ENCODE measurements at regions not wholly inside any gene's neighbourhood (a gene's known extent, or its start where the extent isn't known, plus 50 kb on each side); places are given as distances from the start of the nearest gene placed in this dataset.

- intact Hi-C loops (cut with DNase I; ENCODE audit: low total_unique reads), result no loop called here
- 56 to 86% methylated on average over 3 to 5 of the region's 5 CpGs for WGBS, 2 donors (ENCODE audit: low coverage in 1 of 2)
- no peak overlapping the region for H3K27ac ChIP-seq
- H3K36me3 ChIP-seq, result no peaks in the 10 kb centered on the region
- no peaks in the 10 kb centered on the region for H3K27me3 ChIP-seq
- H3K9me3 ChIP-seq, result no peaks in the 10 kb centered on the region
- in situ Hi-C loops (cut with MboI; ENCODE audit: low pct_ligation_motif_present in 1 of 4, low pct_unique_long_range_greater_than_20kb in 1 of 4, low sequenced_read_pairs in 3 of 4), result no loop called here
- TF ChIP-seq CTCF (IDR thresholded peaks at IDR 0.05), result no peak
- TF ChIP-seq EP300 (IDR thresholded peaks at IDR 0.05; ENCODE audit: low read depth), result no peak
- TF ChIP-seq POLR2A (IDR thresholded peaks at IDR 0.05), result no peak
- no peaks in the 10 kb centered on the region for H3K4me1 ChIP-seq
- no peak overlapping the region for H3K4me3 ChIP-seq
- no peak for DNase-seq
Measured at GRCh38 chr2:750628-751027, 73.4 kb upstream of the TMEM18 start.

GRCh38 chr2:747762-748351 is 70.7 kb upstream of the TMEM18 start:
- H3K27ac ChIP-seq, result no peak overlapping the region
- peaks cover 5% of the 10 kb centered on the region for H3K27me3 ChIP-seq
- H3K4me3 ChIP-seq, result no peak overlapping the region
- intact Hi-C loops (cut with DNase I; ENCODE audit: low total_unique reads), result no loop called here
- H3K36me3 ChIP-seq, result no peaks in the 10 kb centered on the region
- no peaks in the 10 kb centered on the region for H3K4me1 ChIP-seq
- 71 to 76% methylated on average over 4 to 12 of the region's 12 CpGs for WGBS, 2 donors (ENCODE audit: low coverage in 1 of 2)
- DNase-seq, result no peak
- TF ChIP-seq EP300 (IDR thresholded peaks at IDR 0.05; ENCODE audit: low read depth) (no peak), CTCF (IDR thresholded peaks at IDR 0.05) (no peak), POLR2A (IDR thresholded peaks at IDR 0.05) (no peak), POLR2AphosphoS5 (IDR thresholded peaks at IDR 0.05) (no peak)
- in situ Hi-C loops (cut with MboI; ENCODE audit: low pct_ligation_motif_present in 1 of 4, low pct_unique_long_range_greater_than_20kb in 1 of 4, low sequenced_read_pairs in 3 of 4), result no loop called here
- H3K9me3 ChIP-seq, result no peaks in the 10 kb centered on the region

GRCh38 chr2:746697-747096 is 69.5 kb upstream of the TMEM18 start:
- intact Hi-C loops (cut with DNase I; ENCODE audit: low total_unique reads) (loop anchor here (1.0 kb wide), 1 partner anchor 24 kb away; no protein-coding TSS in a partner anchor), in situ Hi-C loops (cut with MboI; ENCODE audit: low pct_ligation_motif_present in 1 of 4, low pct_unique_long_range_greater_than_20kb in 1 of 4, low sequenced_read_pairs in 3 of 4) (no loop called here)
- WGBS, 2 donors (ENCODE audit: low coverage in 1 of 2), result 50 to 71% methylated on average over 1 to 4 of the region's 4 CpGs
- H3K27ac ChIP-seq, result no peak overlapping the region
- H3K4me1 ChIP-seq, result no peaks in the 10 kb centered on the region
- H3K36me3 ChIP-seq, result no peaks in the 10 kb centered on the region
- peaks cover 16% of the 10 kb centered on the region for H3K27me3 ChIP-seq
- no peaks in the 10 kb centered on the region for H3K9me3 ChIP-seq
- no peak for DNase-seq
- TF ChIP-seq POLR2AphosphoS5 (IDR thresholded peaks at IDR 0.05) (no peak), POLR2A (IDR thresholded peaks at IDR 0.05) (no peak), CTCF (IDR thresholded peaks at IDR 0.05) (no peak), EP300 (IDR thresholded peaks at IDR 0.05; ENCODE audit: low read depth) (no peak)
- no peak overlapping the region for H3K4me3 ChIP-seq

- TF ChIP-seq POLR2A (IDR thresholded peaks at IDR 0.05), result no peak
- TF ChIP-seq POLR2AphosphoS5 (IDR thresholded peaks at IDR 0.05), result no peak
- TF ChIP-seq EP300 (IDR thresholded peaks at IDR 0.05; ENCODE audit: low read depth), result no peak
- TF ChIP-seq CTCF (IDR thresholded peaks at IDR 0.05), result no peak
- Histone ChIP-seq H3K4me1 (peaks cover 0 to 18% (median 12%) of the 10 kb centered on the region in 4 donors), H3K27me3 (peaks cover 21% of the 10 kb centered on the region), H3K27ac (no peak overlapping the region), H3K36me3 (no peaks in the 10 kb centered on the region), H3K9me3 (no peaks in the 10 kb centered on the region), H3K4me3 (no peak overlapping the region)
- no peak for DNase-seq
- WGBS, 2 donors (ENCODE audit: low coverage in 1 of 2), result 48 to 50% methylated on average over 3 of the region's 3 CpGs
- intact Hi-C loops (cut with DNase I; ENCODE audit: low total_unique reads), result no loop called here
- in situ Hi-C loops (cut with MboI; ENCODE audit: low pct_ligation_motif_present in 1 of 4, low pct_unique_long_range_greater_than_20kb in 1 of 4, low sequenced_read_pairs in 3 of 4), result no loop called here
Measured at GRCh38 chr2:744088-744487, 66.9 kb upstream of the TMEM18 start.
